Panc1 (cell line): ENCODE measurements at regions not wholly inside any gene's neighbourhood (a gene's known extent, or its start where the extent isn't known, plus 50 kb on each side); places are given as distances from the start of the nearest gene placed in this dataset.

Experiments
- ATAC-seq: fragments of 200-7000 bp; cut with Tn5 transposase; 2 replicates; pipeline ENCODE4 v1.9.1; 2020; ENCODE audit warnings: mild to moderate bottlenecking, moderate library complexity
- BruUV-seq: library from RNA; stranded (reverse); fragments of 400-500 nt; replicated peaks from 2 replicates; lab custom pipeline; 2021; lab: Mats Ljungman, UMichigan
- CTCF ChIA-PET: fragments of 300-600 bp; sonication (Branson Sonifier 250); formaldehyde crosslinking; loops from one replicate; lab custom pipeline; 2022; ENCODE audit warnings: antibody characterized with exemption; lab: Charles Lee
- POLR2A ChIA-PET: fragments of 300-600 bp; sonication (Branson Sonifier 250); formaldehyde crosslinking; loops from one replicate; lab custom pipeline; 2022; ENCODE audit warnings: antibody characterized with exemption; lab: Charles Lee
- DNase-seq: peaks from one replicate; pipeline ENCODE4 v3.0.0-alpha.2; 2010; ENCODE audit warnings: low read depth, low spot score
- H3K27ac ChIP-seq: 2 replicates; pipeline ENCODE4 v1.5.1; 2011; ENCODE audit warnings: mild to moderate bottlenecking, low read length, inconsistent platforms
- H3K27me3 ChIP-seq: fragments of 200-500 bp; sonication (Bioruptor generic); 2 replicates; pipeline ENCODE4 v1.6.0; 2014; ENCODE audit warnings: low read length, inconsistent platforms; ENCODE audit not compliant: control insufficient read depth, insufficient read depth
- H3K36me3 ChIP-seq: fragments of 200-500 bp; sonication (Bioruptor generic); 2 replicates; pipeline ENCODE4 v1.5.1; 2014; ENCODE audit warnings: inconsistent platforms, mild to moderate bottlenecking, low read length, moderate library complexity; ENCODE audit not compliant: control insufficient read depth, insufficient read depth
- H3K4me1 ChIP-seq: 2 replicates; pipeline ENCODE4 v1.5.1; 2011; ENCODE audit warnings: inconsistent platforms, mild to moderate bottlenecking, low read length, moderate library complexity; ENCODE audit not compliant: control insufficient read depth, insufficient read depth
- H3K4me3 ChIP-seq, 2 experiments: 2 replicates each; pipeline ENCODE4 v1.5.1; 2011 to 2012; ENCODE audit warnings: low read depth in 2 of 2, low read length in 2 of 2, mild to moderate bottlenecking in 2 of 2, inconsistent platforms in 1 of 2, moderate library complexity in 1 of 2
- H3K9me3 ChIP-seq: fragments of 200-500 bp; sonication (Bioruptor generic); 2 replicates; pipeline ENCODE4 v1.5.1; 2014; ENCODE audit warnings: low read depth, mild to moderate bottlenecking, inconsistent platforms, low read length, moderate library complexity; ENCODE audit not compliant: control insufficient read depth, insufficient read depth
- CTCF ChIP-seq: fragments of 450-650 bp; IDR thresholded peaks from 2 replicates; pipeline ENCODE4 v1.5.1; 2017; ENCODE audit warnings: mild to moderate bottlenecking
- POLR2AphosphoS5 ChIP-seq: IDR thresholded peaks from 2 replicates; pipeline ENCODE4 v1.6.1; 2012; ENCODE audit warnings: mild to moderate bottlenecking, low read depth, low read length, moderate library complexity
- REST ChIP-seq, 2 experiments: IDR thresholded peaks; 2 replicates each; pipeline ENCODE4 v1.6.1; 2011 to 2012; ENCODE audit warnings: low read depth in 2 of 2, control low read depth in 1 of 2, low read length in 1 of 2, mild to moderate bottlenecking in 1 of 2, moderate library complexity in 1 of 2; ENCODE audit not compliant: insufficient read depth in 1 of 2
- TCF7L2 ChIP-seq: IDR thresholded peaks from 2 replicates; pipeline ENCODE4 v1.6.1; 2011; ENCODE audit warnings: mild to moderate bottlenecking, low read depth, low read length, inconsistent platforms
- in situ Hi-C: cut with HindIII; loops from 2 replicates; pipeline ENCODE4 v1.10.0; 2016; ENCODE audit warnings: low sequenced_read_pairs, low pct_unique_long_range_greater_than_20kb
- intact Hi-C: fragments of 100-400 bp; cut with micrococcal nuclease; formaldehyde crosslinking; loops from one replicate; pipeline ENCODE4 v1.10.0; 2022; ENCODE audit not compliant: unreplicated experiment

GRCh38 chr13:40208517-40208916 is 457.9 kb downstream of the FOXO1 start:
- in situ Hi-C loops, result no loop called here
- TF ChIP-seq REST (IDR thresholded peaks at IDR 0.05; ENCODE audit: insufficient read depth in 1 of 2, low read depth in 2 of 2, low read length in 1 of 2) (no peak), CTCF (no peak), TCF7L2 (no peak), POLR2AphosphoS5 (no peak)
- ChIA-PET CTCF (no interaction called here), POLR2A (no interaction called here)
- H3K4me1 ChIP-seq, result no peaks in the 10 kb centered on the region
- intact Hi-C loops, result no loop called here
- ATAC-seq, result no peak
- no peak overlapping the region for H3K4me3 ChIP-seq
- H3K9me3 ChIP-seq, result no peaks in the 10 kb centered on the region
- no peaks in the 10 kb centered on the region for H3K27me3 ChIP-seq
- no peaks in the 10 kb centered on the region for H3K36me3 ChIP-seq
- no TSS peak for BruUV-seq
- no peak for DNase-seq
- no peak overlapping the region for H3K27ac ChIP-seq

- Histone ChIP-seq H3K9me3 (no peaks in the 10 kb centered on the region), H3K36me3 (no peaks in the 10 kb centered on the region), H3K4me3 (no peak overlapping the region), H3K27ac (no peak overlapping the region), H3K27me3 (no peaks in the 10 kb centered on the region), H3K4me1 (no peaks in the 10 kb centered on the region)
- BruUV-seq, result no TSS peak
- DNase-seq (no peak), ATAC-seq (no peak)
- ChIA-PET CTCF (no interaction called here), POLR2A (no interaction called here)
- intact Hi-C loops, result no loop called here
- in situ Hi-C loops, result no loop called here
- TF ChIP-seq REST (IDR thresholded peaks at IDR 0.05; ENCODE audit: insufficient read depth in 1 of 2, low read depth in 2 of 2, low read length in 1 of 2), result no peak
Measured at GRCh38 chr13:40210865-40211585, 455.4 kb downstream of the FOXO1 start.
